Mesodermal cell (in vitro differentiated cells): ENCODE measurements at regions not wholly inside any gene's neighbourhood (a gene's known extent, or its start where the extent isn't known, plus 50 kb on each side); places are given as distances from the start of the nearest gene placed in this dataset.
"Not testable (repeated sequence)": the region's sequence is repeated elsewhere in the genome, so short reads cannot be mapped to it uniquely, and the experiment has no call there.

Source experiments
- H3K27ac ChIP-seq: 2 replicates; pipeline ENCODE4 v1.7.0; 2013; ENCODE audit warnings: mild to moderate bottlenecking, low read depth, low read length, moderate library complexity; ENCODE audit not compliant: severe bottlenecking
- H3K36me3 ChIP-seq: 2 replicates; pipeline ENCODE4 v1.7.1; 2013; ENCODE audit warnings: mild to moderate bottlenecking, low read length, moderate library complexity; ENCODE audit not compliant: control insufficient read depth, insufficient read depth
- H3K4me1 ChIP-seq: one replicate; pipeline ENCODE4 v1.7.1; 2013; ENCODE audit warnings: mild to moderate bottlenecking, low read length; ENCODE audit not compliant: insufficient read depth, control insufficient read depth, poor library complexity, severe bottlenecking
- H3K4me3 ChIP-seq: 2 replicates; pipeline ENCODE4 v1.7.0; 2013; ENCODE audit warnings: low read length, control low read depth, mild to moderate bottlenecking; ENCODE audit not compliant: insufficient read depth, poor library complexity, severe bottlenecking; ENCODE audit errors: extremely low read depth
- H3K9me3 ChIP-seq: 2 replicates; pipeline ENCODE4 v1.7.1; 2013; ENCODE audit warnings: mild to moderate bottlenecking, low read length, moderate library complexity; ENCODE audit not compliant: control insufficient read depth
- WGBS, 2 experiments: methylation state at CpG; one replicate each; pipeline ENCODE4 v1.1.5; 2013; ENCODE audit warnings: missing lambda C conversion rate in 2 of 2; ENCODE audit not compliant: insufficient coverage in 2 of 2; 5-methylcytosine and 5-hydroxymethylcytosine counted together

DNA sequence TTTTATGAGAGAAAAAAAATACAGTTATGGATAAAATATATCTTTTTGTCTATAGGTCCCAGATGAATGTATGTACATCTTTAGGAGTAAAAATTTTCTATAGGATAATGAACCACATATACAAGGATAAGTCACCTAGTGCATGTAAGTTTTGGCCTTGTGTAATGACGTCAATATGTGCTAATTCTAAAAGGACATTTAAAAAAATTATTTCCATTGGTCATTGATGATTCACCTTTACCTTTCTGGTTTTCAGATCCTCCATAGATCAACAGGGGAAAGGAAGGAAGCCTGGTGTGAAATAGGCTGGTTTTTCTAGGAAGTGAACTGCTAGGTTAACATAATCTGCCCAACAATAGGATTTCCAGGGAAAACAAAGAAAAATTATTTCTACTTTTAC lies 684.3 kb upstream of the SOX9 start:
- Histone ChIP-seq H3K4me1 (peaks cover 33% of the 10 kb centered on the region), H3K9me3 (no peaks in the 10 kb centered on the region), H3K36me3 (no peaks in the 10 kb centered on the region), H3K4me3 (no peak overlapping the region), H3K27ac (no peak overlapping the region)
- no CpG with 5 or more reads among the region's 1 CpG for WGBS, 2 experiments

DNA sequence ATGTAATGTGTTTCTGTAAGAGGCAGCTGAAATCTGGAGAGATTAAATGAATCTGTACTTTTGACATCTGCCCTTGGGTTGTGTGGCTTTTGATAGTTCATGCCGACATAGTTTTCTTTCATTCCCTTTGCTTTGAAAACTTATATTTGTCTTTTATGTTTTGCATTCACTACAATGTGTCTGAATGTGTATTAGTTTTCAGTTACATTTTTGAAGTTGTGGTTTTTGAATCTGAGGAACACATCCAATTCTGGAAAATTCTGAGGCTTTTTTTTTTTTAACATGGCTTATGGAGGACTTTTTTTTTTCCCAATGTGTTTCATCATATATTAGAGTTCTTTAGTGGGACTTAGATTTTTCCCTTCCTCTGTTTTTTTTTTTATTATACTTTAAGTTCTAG lies 683.7 kb upstream of the SOX9 start:
- WGBS, 2 experiments, result no CpG with 5 or more reads among the region's 1 CpG
- Histone ChIP-seq H3K36me3 (no peaks in the 10 kb centered on the region), H3K27ac (no peak overlapping the region), H3K4me1 (peaks cover 37% of the 10 kb centered on the region), H3K9me3 (no peaks in the 10 kb centered on the region), H3K4me3 (no peak overlapping the region)

DNA sequence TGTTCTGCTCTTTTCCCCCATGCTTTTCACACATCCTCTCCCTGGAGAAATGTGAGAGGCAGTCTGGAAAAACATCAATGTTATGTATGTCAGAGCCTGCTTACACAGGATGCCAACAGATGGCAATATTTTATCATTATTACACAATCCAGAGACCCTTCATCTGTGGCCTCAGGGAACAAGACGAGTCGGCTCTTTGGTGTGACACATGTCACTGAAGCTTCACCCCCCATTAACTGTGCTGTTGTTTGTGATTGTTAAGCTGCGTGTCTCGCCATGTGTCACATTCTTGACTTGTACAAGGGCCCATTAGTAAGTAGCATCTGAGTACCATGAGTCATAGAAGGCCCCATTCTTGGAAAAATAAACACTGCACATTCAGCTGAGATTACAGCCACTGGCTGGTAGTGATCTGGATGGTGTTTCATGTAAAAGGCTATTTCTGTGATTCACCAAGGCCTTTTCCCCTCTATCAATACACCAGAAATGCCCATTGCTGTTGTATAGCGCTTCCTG lies 682.1 kb upstream of the SOX9 start:
- Histone ChIP-seq H3K36me3 (no peaks in the 10 kb centered on the region), H3K4me3 (no peak overlapping the region), H3K4me1 (peaks cover 41% of the 10 kb centered on the region), H3K9me3 (no peaks in the 10 kb centered on the region), H3K27ac (peak overlapping the region; percentile 86)
- 40% methylated on average over 1 of the region's 5 CpGs; no CpG with 5 or more reads in 1 of the 2 experiments for WGBS, 2 experiments

DNA sequence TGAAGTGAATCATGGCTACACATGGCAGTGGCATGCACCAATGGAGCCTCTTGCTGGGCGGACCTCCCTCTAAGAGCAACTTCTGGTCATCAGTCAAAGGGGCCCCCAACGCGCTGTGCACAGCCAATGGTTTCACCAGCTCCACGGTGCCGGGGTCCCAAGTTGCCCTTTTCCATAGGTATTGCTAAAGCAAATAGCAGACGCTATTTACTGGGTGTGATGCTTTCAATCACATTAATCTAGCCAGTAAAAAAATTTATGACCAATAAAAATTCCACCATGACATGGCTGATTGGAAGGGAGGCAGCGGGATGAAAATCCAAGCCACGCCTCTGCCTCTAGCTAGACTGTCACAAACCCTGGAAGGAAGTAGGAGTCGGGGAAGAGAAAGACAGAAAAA lies 680.3 kb upstream of the SOX9 start:
- WGBS, 2 experiments, result 93 to 97% methylated on average over 5 to 9 of the region's 9 CpGs
- Histone ChIP-seq H3K4me3 (no peak overlapping the region), H3K9me3 (no peaks in the 10 kb centered on the region), H3K36me3 (no peaks in the 10 kb centered on the region), H3K4me1 (peaks cover 53% of the 10 kb centered on the region), H3K27ac (peak overlapping the region; percentile 19)

DNA sequence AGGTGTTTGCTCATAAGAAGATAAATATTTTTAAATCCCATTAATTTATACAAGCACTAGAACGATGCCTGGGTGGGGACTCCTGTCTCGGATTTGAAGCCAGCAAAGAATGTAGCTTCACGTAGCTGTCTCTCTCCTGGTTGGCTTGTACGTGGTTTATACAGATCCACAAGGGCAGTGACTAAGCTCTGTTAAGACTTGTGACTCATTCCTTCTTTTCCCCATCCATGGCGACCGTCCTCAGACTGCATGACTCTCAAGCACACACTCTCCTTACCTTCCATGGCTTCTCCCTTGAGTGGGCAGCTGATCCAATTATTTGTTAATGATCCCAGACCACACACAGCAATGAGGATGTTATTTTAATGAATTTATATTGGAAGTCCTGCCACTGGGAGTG lies 679.7 kb upstream of the SOX9 start:
- no peaks in the 10 kb centered on the region for H3K9me3 ChIP-seq
- no peak overlapping the region for H3K4me3 ChIP-seq
- H3K36me3 ChIP-seq, result no peaks in the 10 kb centered on the region
- 63 to 67% methylated on average over 4 to 6 of the region's 6 CpGs for WGBS, 2 experiments
- H3K27ac ChIP-seq, result peak overlapping the region; percentile 46
- H3K4me1 ChIP-seq, result peaks cover 55% of the 10 kb centered on the region

DNA sequence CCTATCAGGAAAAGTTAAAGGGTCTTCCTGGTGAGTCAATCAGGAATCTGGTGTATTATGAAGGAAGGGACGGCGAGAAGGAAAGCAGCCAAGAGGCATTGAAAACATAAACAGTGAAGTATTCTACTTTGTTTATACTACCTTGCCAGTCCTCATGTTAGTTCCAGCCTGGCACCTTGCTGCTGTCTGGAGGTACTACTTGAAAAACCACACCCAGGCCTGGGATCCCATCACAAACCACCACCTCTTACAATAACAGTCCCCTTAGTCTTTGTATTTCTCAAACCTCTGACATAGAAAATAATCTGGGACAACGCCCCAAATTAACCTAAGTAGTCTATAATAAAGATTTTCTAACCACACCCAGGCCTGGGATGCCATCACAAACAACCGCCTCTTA lies 676.7 kb upstream of the SOX9 start:
- no peak overlapping the region for H3K4me3 ChIP-seq
- 80 to 100% methylated on average over 1 to 2 of the region's 4 CpGs for WGBS, 2 experiments
- H3K4me1 ChIP-seq, result peaks cover 41% of the 10 kb centered on the region
- H3K36me3 ChIP-seq, result no peaks in the 10 kb centered on the region
- no peak overlapping the region for H3K27ac ChIP-seq
- H3K9me3 ChIP-seq, result no peaks in the 10 kb centered on the region

DNA sequence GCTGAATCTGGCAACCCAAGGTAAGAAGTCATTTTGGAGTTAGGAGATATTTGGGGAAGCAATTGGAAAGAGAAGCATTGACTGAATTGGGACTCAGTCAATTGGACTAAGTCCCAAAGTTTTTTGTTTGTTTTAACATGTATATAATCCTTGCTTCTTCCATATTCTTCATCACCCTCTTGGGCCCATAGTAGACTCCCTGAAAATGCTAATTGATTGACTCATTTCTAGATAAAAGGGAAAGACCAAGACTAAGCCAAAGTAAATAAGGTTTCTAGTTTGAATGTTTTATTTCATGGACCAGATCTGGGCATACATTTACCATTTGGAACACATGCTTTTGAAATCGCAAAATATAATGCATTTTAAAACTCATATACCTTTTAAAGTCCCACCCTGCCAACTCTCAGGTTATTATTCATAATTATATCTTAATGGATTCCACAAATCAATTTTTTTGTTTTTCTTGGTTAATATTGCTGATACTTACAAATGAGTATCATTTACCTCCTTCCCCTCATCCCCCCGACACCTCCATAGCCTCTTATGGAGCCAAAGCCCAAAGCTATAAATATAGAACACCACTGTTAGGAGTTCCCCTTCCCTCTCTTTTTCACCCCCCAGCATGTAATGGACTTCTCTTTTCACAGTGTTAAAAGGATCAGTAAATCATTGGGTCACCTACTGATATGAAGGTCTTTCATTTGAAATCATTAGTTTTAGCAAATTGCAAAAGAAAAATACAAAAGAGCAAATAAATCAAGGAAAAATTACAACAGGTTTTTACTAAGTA lies 674.0 kb upstream of the SOX9 start:
- WGBS, 2 experiments, result no CpG with 5 or more reads among the region's 2 CpGs
- H3K27ac ChIP-seq, result no peak overlapping the region
- H3K36me3 ChIP-seq, result no peaks in the 10 kb centered on the region
- peaks cover 20% of the 10 kb centered on the region for H3K4me1 ChIP-seq
- H3K9me3 ChIP-seq, result no peaks in the 10 kb centered on the region
- H3K4me3 ChIP-seq, result no peak overlapping the region

- WGBS, 2 experiments, result no CpG with 5 or more reads among the region's 3 CpGs
- Histone ChIP-seq H3K9me3 (no peaks in the 10 kb centered on the region), H3K36me3 (no peaks in the 10 kb centered on the region), H3K27ac (no peak overlapping the region), H3K4me1 (peaks cover 18% of the 10 kb centered on the region), H3K4me3 (no peak overlapping the region)
Measured at GRCh38 chr17:71447644-71448043, 673.2 kb upstream of the SOX9 start.

- not testable (repeated sequence) for H3K9me3 ChIP-seq, H3K27ac ChIP-seq, H3K4me1 ChIP-seq, H3K36me3 ChIP-seq, H3K4me3 ChIP-seq
- WGBS, 2 experiments, result 100% methylated on average over 2 of the region's 2 CpGs
Measured at GRCh38 chr17:71450657-71451056, 670.2 kb upstream of the SOX9 start.

GRCh38 chr17:71453876-71454422 lies 666.9 kb upstream of the SOX9 start:
- Histone ChIP-seq H3K9me3 (no peaks in the 10 kb centered on the region), H3K4me1 (no peaks in the 10 kb centered on the region), H3K27ac (no peak overlapping the region), H3K36me3 (no peaks in the 10 kb centered on the region), H3K4me3 (no peak overlapping the region)
- 67 to 75% methylated on average over 1 of the region's 4 CpGs for WGBS, 2 experiments

GRCh38 chr17:71455219-71455618 lies 665.6 kb upstream of the SOX9 start:
- Histone ChIP-seq H3K27ac (no peak overlapping the region), H3K36me3 (no peaks in the 10 kb centered on the region), H3K4me1 (no peaks in the 10 kb centered on the region), H3K4me3 (no peak overlapping the region), H3K9me3 (no peaks in the 10 kb centered on the region)
- WGBS, 2 experiments, result 100% methylated on average over 1 of the region's 2 CpGs; no CpG with 5 or more reads in 1 of the 2 experiments
